Stimulated activated CD4-positive, alpha-beta T cell treated with anti-CD3 and anti-CD28 coated beads, TNF-alpha, amount 100 ng/mL, for 48 hours (primary cell): ENCODE measurements at regions not wholly inside any gene's neighbourhood (a gene's known extent, or its start where the extent isn't known, plus 50 kb on each side); places are given as distances from the start of the nearest gene placed in this dataset.

Experiments
- DNase-seq, 3 donors: peaks; one replicate each; pipeline ENCODE4 v3.0.0-alpha.2; 2020; ENCODE audit warnings: low read depth in 3 of 3

DNA sequence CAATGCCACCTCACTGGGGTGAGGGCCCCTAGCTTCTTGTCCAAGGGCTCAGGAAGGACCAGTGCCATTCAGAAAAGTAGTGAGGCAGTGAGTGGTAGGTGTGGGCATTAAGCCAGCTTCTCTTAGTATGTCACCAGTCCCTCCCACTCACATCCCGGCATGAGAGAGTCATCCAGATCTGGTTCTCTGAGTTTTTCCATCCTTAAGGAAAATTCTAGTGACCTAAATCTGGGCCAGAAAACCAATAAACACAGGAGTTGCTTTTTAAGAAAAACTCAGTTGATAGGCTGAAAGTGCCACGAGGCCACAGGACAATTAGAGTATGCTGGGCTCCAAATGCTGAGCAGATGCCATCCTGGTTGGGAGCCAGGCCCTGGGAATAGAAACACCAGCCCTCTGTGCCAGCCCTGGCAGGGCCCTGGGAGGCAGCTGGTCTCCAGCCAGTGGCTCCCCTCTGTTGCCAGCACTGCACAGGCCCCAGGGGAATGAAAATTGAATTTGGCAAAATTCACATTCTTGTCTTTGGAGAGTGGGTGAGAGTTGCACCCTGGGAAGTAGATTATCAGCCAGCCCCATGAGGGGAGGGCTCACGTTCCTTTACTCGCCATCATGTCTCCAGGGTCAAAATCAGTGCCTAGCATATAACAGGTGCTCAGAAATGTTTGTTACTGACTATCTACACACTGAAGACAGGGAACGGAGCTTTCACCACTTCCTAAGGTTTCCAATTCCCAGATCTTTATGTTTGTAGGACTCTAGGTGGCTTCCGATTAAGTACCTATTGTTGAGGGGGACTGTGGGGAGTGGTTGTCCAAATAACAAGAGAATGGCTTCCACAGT lies 52.8 kb downstream of the FAM43A start:
- DNase-seq, result no peak

GRCh38 chr3:194739498-194740284 lies 54.0 kb downstream of the FAM43A start:
- DNase-seq, result no peak

DNA sequence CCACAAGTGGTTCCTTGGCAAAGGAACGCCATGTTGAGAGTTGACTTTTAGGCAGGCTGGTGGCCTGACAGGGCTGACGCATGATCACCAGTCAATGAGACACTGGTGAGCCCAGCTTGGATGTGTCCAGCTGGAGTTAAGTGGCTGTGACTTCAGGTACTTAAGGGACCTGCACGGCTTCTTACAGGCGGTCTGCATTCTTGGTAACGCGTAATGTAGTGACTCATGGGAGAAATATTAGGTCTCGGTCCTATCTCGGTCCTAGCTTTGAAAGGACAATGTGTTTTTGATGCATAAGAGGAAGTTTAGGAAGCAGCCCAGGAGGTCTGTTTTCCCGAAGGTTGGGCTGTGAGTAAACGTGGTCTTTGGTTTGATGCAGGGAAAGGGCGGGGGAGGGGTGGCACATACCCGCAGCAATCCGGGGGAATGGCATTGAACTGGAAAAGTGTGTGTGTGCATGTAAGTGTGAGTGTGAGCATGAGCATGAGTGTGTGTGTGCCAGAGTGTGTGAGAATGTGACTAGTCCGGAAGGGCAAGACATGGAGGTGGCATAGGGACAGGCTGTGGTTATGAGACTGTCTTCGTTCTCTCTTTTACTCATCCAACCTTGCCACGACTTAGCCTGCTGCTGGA lies 55.3 kb downstream of the FAM43A start:
- no peak for DNase-seq

- no peak for DNase-seq
Observed at GRCh38 chr3:194741916-194742315, 56.2 kb downstream of the FAM43A start.

- DNase-seq, result no peak
Observed at GRCh38 chr3:194744826-194745225, 59.1 kb downstream of the FAM43A start.

GRCh38 chr3:194745422-194746184 lies 59.9 kb downstream of the FAM43A start:
- no peak for DNase-seq

- DNase-seq, result no peak
Observed at GRCh38 chr3:194748225-194748624, 62.5 kb downstream of the FAM43A start.

DNA sequence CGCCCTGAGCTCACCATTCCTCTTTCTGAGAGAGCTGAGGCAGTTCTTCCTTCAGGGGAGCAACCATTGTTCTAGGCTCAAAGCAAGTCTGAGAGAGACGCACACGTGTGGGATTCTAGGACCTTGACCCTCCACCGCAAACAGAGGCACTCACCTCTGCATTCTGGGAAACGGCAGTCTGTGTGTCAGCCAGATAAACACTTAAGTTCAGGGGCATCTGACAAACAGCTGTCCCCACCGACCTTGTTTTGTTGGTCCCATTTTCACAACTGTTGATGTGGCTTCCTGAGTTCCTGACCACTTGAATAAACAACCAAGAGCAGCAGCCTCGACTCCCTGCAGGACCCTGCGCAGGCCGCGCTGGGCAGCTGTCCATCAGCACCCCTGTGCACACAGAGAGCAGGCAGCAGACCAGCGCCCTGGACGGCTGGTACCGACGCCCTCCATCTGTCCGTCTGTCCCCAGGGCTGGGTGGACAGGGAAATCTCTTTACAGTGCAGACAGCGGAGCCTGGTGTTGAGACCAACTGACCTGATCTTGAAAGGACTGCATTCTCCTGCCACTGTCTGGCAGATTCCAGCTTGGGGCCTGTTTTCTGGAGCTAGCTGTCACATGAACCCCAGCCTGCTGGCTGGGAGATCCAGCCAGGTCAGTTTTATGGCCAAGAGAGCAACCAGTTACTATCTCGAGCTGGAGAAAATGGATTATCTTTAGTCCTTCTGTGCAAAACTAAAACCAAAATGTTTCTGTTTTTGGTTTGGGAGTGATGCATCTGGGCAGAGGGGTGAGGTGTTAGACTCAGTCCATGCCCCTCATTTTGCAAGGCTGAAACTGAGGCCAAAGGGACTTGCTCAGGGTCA lies 64.2 kb downstream of the FAM43A start:
- DNase-seq, result no peak

DNA sequence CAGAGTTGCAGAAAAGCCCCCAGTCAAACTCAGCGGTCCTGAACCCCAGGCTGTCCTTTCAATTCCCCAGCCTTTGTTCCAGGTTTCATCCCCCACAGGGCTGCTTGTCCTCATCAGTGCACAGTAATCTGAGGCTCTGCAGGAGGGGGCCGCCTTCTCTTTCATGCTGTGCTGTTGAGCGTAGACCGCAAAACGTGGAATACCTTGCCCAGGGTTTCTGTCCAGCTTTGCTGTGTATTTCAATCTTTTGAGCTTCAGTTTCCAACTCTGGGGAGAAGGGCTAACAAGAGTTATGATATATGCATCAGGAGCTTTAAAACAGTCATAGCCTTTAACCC lies 64.8 kb downstream of the FAM43A start:
- no peak for DNase-seq

GRCh38 chr3:194755671-194756459 lies 70.2 kb downstream of the FAM43A start:
- DNase-seq, result no peak

GRCh38 chr3:194756460-194756779 lies 70.7 kb downstream of the FAM43A start:
- DNase-seq, result no peak

DNA sequence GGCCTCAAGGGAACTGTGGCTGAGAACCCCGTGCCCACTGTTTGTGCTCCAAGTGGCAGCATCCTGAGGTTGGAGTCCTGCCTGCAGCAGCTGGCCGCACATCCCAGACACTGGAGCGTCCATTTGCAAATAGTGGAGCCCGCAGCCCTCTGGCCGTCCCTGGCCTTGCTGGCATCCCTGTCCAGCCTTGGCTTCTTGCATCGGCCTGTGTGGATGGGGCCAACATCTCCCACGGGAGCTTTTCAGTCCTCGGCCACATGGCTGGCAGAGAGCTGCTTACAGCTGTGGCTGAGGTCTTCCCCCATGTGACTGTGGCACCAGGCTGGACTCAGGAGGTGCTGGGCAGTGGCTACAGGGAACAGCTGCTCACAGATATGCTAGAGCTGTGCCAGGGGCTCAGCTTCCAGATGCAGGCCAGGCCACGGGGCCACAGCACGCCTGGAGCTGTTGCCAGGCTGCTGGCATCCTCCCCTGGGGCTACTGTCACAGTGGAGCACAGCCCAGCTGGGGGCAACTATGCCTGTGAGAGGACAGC lies 71.2 kb downstream of the FAM43A start:
- DNase-seq, result no peak

- DNase-seq, result no peak
Observed at GRCh38 chr3:194757647-194758061, 72.0 kb downstream of the FAM43A start.

DNA sequence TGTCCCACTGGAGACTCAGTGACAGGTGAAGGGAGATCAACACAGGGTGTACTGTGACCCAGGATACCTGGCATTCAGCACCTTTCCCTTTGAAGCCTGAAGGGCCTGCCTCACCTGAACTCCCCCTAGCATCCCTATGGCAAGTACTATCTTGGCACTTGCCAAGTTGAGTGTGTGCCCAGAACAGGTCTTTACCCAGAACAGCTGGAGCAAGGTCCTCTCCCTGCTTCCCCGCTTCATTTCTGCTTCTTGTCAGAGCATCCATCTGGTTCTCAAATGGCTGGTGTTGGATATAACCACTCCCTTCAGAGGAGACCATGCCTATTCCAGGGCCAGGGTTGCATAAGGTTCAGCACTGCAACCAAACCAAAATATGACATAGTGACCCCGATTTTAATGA lies 73.0 kb downstream of the FAM43A start:
- no peak for DNase-seq

DNA sequence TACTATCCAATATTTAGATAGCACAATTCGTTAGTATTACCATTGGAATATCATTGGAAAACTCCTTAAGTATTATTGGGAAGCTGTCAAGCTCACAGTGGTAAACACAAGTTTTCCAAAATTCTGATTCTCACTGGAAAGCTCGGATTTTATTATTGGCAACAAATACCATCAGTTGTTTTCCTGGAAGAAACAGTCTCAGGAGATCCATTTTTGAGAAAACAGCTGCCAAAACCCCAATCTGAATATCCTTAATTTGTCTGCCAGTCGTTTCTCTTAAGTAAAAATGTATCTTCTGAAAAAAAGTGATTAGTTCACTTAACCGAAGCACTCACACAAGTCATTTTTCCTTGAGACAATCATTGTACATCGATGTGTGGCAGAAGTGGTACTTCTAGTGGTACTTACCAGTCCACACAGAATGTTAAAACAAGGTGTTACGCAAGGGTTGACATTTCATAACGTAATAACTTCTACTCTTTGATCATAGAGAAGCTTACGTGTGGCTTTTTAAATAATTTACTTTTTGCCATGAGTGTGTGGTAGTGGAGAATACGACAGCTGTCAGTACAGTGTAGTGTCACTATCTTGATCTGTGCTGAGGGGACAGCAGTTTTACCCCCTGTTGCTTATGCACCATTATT lies 74.9 kb downstream of the FAM43A start:
- DNase-seq, result no peak

DNA sequence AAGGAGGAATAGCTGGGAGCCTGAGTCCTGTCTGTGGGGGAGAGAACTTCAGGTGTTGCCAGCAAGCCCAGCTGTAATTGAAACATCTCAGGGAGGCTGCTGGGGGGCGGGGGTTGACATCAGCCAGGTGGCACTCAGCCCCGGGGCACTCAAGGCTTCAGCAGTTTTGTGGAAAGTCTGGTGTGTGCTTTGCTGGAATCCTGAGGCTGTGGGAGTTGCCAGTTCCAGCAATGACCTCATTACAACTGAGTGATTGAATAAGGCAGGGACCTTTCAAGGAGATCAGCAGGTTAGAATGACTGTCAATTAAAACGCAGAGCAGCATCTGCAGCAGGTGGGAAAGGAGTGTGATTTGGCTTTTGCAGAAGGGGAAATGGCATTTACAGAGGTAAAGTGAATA lies 75.7 kb downstream of the FAM43A start:
- no peak for DNase-seq

GRCh38 chr3:194766845-194767244 lies 81.2 kb downstream of the FAM43A start:
- DNase-seq, result no peak

GRCh38 chr3:194767446-194768207 lies 81.9 kb downstream of the FAM43A start:
- DNase-seq, result no peak

DNA sequence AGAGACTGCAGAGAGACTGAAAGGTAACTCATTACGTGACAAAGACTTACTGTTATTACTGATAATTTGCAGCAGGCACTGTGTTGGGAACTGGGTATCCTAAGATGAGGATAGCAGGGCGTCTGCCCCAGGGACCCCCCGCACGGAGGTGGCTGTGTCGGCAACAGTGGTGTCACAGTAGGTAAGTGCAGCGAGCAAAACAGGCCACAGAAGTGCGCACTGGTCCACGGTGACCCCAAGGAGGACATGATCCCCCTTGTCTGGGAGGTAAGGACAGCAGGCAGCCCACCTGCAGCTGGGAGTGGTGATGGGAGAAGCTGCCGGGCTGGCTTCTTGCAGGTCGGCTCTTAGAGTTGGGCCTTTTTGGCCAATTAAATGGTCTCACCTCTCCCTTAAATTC lies 82.9 kb downstream of the FAM43A start:
- DNase-seq, result no peak
